ENCODE measurements at regions not wholly inside any gene's neighbourhood (a gene's known extent, or its start where the extent isn't known, plus 50 kb on each side); places are given as distances from the start of the nearest gene placed in this dataset.
A peak's percentile ranks its signal among the peaks of the same experiment; 100 is the strongest.

- DNase-seq (ENCODE audit: extremely low spot score) = no peak
- ChIA-PET CTCF (interaction anchor here (1.1 to 2.5 kb wide), 2 partner anchors 27 to 141 kb away, joined by 3 to 7 read pairs; no protein-coding TSS in a partner anchor), POLR2A (no interaction called here)
- no peak for TF ChIP-seq CTCF (IDR thresholded peaks at IDR 0.05; ENCODE audit: control extremely low read depth, extremely low read depth, low read depth, missing control alignments)
Measured at GRCh38 chr17:55668312-55668920, 54.2 kb downstream of the TMEM100 start.

GRCh38 chr17:55666806-55667205 lies 55.9 kb downstream of the TMEM100 start:
- POLR2A ChIA-PET = no interaction called here

GRCh38 chr17:55664287-55664686 lies 58.4 kb downstream of the TMEM100 start:
- DNase-seq (ENCODE audit: extremely low spot score) = peak; percentile 29

More at GRCh38 chr17:55666806-55667205, 55.9 kb downstream of the TMEM100 start:
- DNase-seq (ENCODE audit: extremely low spot score) = no peak
- CTCF ChIA-PET = no interaction called here
- TF ChIP-seq CTCF (IDR thresholded peaks at IDR 0.05; ENCODE audit: control extremely low read depth, extremely low read depth, low read depth, missing control alignments) = no peak

GRCh38 chr17:55663400-55663799 lies 59.3 kb downstream of the TMEM100 start:
- ChIA-PET POLR2A (no interaction called here), CTCF (no interaction called here)
- no peak for TF ChIP-seq CTCF (IDR thresholded peaks at IDR 0.05; ENCODE audit: control extremely low read depth, extremely low read depth, low read depth, missing control alignments)
- DNase-seq (ENCODE audit: extremely low spot score) = no peak

More at GRCh38 chr17:55664287-55664686, 58.4 kb downstream of the TMEM100 start:
- POLR2A ChIA-PET = no interaction called here
- TF ChIP-seq CTCF (IDR thresholded peaks at IDR 0.05; ENCODE audit: control extremely low read depth, extremely low read depth, low read depth, missing control alignments) = no peak
- CTCF ChIA-PET = no interaction called here

DNA sequence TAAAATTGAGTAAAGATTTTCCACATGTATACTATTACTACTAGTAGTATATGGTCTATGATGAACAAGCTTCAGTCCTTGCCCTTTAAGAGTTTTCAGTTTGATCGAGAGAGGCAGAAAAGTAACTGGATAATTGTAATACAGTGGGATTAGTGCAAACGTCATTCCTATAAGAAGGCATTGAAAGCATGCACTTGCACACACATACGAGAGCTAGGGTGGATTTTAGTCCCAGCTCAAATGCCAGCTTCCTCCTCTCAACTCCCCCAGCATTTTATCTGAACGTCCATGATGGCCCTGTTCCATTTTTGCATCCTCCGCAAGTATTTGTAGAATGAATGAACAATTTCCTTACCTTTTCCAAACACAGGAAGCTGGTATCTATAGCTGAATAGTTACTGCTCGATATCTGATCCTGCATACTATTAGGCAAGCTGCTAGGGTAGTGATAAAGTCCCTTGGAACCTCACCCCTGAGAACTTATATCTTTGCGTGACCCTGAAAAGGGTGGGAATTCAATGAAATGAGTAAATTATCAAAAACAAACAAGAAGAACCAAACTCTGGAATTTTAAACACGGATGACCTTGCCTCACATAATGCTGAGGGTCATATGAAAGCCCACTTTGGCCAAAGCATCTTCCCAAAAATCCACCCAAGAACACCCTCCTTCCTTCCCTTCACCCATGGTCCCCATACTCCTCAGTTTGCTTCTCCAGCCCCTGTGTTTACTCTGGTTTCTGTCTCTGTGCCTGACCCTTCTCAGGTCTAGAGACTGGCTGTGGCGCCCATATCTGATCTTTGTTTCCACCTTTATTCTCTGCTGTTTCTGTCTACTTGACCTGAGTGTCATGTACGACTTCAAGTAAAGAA lies 60.5 kb downstream of the TMEM100 start:
- DNase-seq (ENCODE audit: extremely low spot score) = no peak
- no peak for TF ChIP-seq CTCF (IDR thresholded peaks at IDR 0.05; ENCODE audit: control extremely low read depth, extremely low read depth, low read depth, missing control alignments)
- POLR2A ChIA-PET = no interaction called here
- CTCF ChIA-PET = no interaction called here

DNA sequence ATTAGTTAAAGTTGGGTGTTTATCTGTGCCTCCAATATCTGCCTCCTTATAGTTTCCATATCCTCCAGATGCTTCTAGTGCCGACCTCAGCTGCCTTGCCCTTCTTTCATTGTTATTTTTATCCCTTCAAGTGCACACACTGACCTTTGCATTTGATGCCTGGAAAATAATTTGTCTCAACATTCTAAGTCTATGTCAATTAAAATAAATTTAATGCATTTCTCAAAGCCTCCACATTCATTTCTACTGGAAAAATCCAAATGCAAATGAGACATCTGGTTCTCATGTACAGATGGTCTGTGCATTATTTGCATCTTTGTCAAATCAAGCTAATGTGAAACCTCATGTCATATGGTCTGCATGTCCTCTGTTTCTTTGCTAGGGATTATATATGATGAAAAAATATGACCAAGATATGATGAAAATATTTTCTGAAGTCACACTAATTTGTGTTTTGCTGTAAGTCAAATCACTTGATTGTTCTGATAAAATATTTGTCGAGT lies 61.4 kb downstream of the TMEM100 start:
- TF ChIP-seq CTCF (IDR thresholded peaks at IDR 0.05; ENCODE audit: control extremely low read depth, extremely low read depth, low read depth, missing control alignments) = no peak
- no peak for DNase-seq (ENCODE audit: extremely low spot score)
- POLR2A ChIA-PET = no interaction called here
- CTCF ChIA-PET = no interaction called here

Measured in GM10248 (cell line).